Sigmoid colon (tissue), 6 donors: ENCODE measurements at regions not wholly inside any gene's neighbourhood (a gene's known extent, or its start where the extent isn't known, plus 50 kb on each side); places are given as distances from the start of the nearest gene placed in this dataset.

Experiments
- DNase-seq: peaks from one replicate; pipeline ENCODE4 v3.0.0-alpha.2; 2019
- H3K27ac ChIP-seq, 4 donors: fragments of 200-600 bp; sonication (generic); one replicate each; pipeline ENCODE4 v1.5.1; 2016 to 2019; ENCODE audit warnings: mild to moderate bottlenecking in 1 of 4
- H3K27me3 ChIP-seq, 3 donors: fragments of 200-600 bp; sonication (generic); one replicate each; pipeline ENCODE4 v1.5.1; 2019; ENCODE audit warnings: mild to moderate bottlenecking in 1 of 3
- H3K36me3 ChIP-seq, 4 donors: fragments of 200-600 bp; sonication (generic); one replicate each; pipeline ENCODE4 v1.5.1; 2016 to 2019
- H3K4me1 ChIP-seq, 4 donors: fragments of 200-600 bp; sonication (generic); one replicate each; pipeline ENCODE4 v1.5.1; 2017 to 2019
- H3K4me3 ChIP-seq, 4 donors: fragments of 200-600 bp; sonication (generic); one replicate each; pipeline ENCODE4 v1.5.1; 2017 to 2019; ENCODE audit warnings: mild to moderate bottlenecking in 2 of 4, moderate library complexity in 1 of 4
- H3K9me3 ChIP-seq, 4 donors: fragments of 200-600 bp in 3 of 4; sonication (generic) in 3 of 4; one replicate each; pipeline versions ENCODE4 v1.5.1 to v1.6.1; 2013 to 2019
- CTCF ChIP-seq, 4 experiments: fragments of 450-650 bp in 3 of 4; fragments of 200-600 bp in 1 of 4; IDR thresholded peaks; one replicate each; pipeline ENCODE4 v1.5.1; 2016 to 2019; ENCODE audit warnings: antibody characterized with exemption in 4 of 4, mild to moderate bottlenecking in 3 of 4, moderate library complexity in 2 of 4
- EP300 ChIP-seq, 4 donors: sonication (generic); formaldehyde crosslinking; IDR thresholded peaks; one replicate each; pipeline ENCODE4 v1.6.1; 2017; ENCODE audit warnings: antibody characterized with exemption in 4 of 4
- POLR2A ChIP-seq, 2 donors: fragments of 450-650 bp; IDR thresholded peaks; one replicate each; pipeline ENCODE4 v1.6.1; 2016; ENCODE audit warnings: antibody characterized with exemption in 2 of 2, mild to moderate bottlenecking in 2 of 2, moderate library complexity in 2 of 2
- POLR2AphosphoS5 ChIP-seq, 4 donors: sonication (generic); formaldehyde crosslinking; IDR thresholded peaks; one replicate each; pipeline ENCODE4 v1.6.1; 2017; ENCODE audit warnings: antibody characterized with exemption in 4 of 4
- WGBS, 2 donors: extraction: QIAGEN DNeasy Blood & Tissue Kit; methylation state at CpG; one replicate each; pipeline ENCODE4 v1.1.7; 2013; 5-methylcytosine and 5-hydroxymethylcytosine counted together
- intact Hi-C: fragments of 100-400 bp; cut with DNase I; formaldehyde crosslinking; loops from one replicate; pipeline ENCODE4 v1.15.1; 2023
- donor health status: healthy with polysubstance abuse.
- donor health status: healthy.

- Histone ChIP-seq H3K9me3 (peaks cover 0 to 8% (median 0%) of the 10 kb centered on the region in 4 donors), H3K4me3 (no peak overlapping the region), H3K36me3 (no peaks in the 10 kb centered on the region), H3K4me1 (no peaks in the 10 kb centered on the region), H3K27ac (no peak overlapping the region), H3K27me3 (no peaks in the 10 kb centered on the region)
- TF ChIP-seq CTCF (IDR thresholded peaks at IDR 0.05) = no peak
- TF ChIP-seq POLR2A (IDR thresholded peaks at IDR 0.05) = no peak
- TF ChIP-seq POLR2AphosphoS5 (IDR thresholded peaks at IDR 0.05) = no peak
- no peak for TF ChIP-seq EP300 (IDR thresholded peaks at IDR 0.05)
- WGBS, 2 donors = 47 to 73% methylated on average over 2 of the region's 2 CpGs
- intact Hi-C loops = no loop called here
- DNase-seq = no peak
Measured at GRCh38 chr4:33334416-33334815, 2614.2 kb downstream of the PCDH7 start.

GRCh38 chr4:33339762-33340161 is 2619.6 kb downstream of the PCDH7 start:
- peaks cover 0 to 2% (median under 1%) of the 10 kb centered on the region in 4 donors for H3K9me3 ChIP-seq
- TF ChIP-seq POLR2AphosphoS5 (IDR thresholded peaks at IDR 0.05) (no peak), POLR2A (IDR thresholded peaks at IDR 0.05) (no peak), CTCF (IDR thresholded peaks at IDR 0.05) (no peak), EP300 (IDR thresholded peaks at IDR 0.05) (no peak)
- H3K4me3 ChIP-seq = no peak overlapping the region
- intact Hi-C loops = no loop called here
- no peaks in the 10 kb centered on the region for H3K27me3 ChIP-seq
- 74 to 79% methylated on average over 3 of the region's 3 CpGs for WGBS, 2 donors
- DNase-seq = no peak
- H3K27ac ChIP-seq = no peak overlapping the region
- H3K36me3 ChIP-seq = no peaks in the 10 kb centered on the region
- no peaks in the 10 kb centered on the region for H3K4me1 ChIP-seq

GRCh38 chr4:33340168-33340567 is 2620.0 kb downstream of the PCDH7 start:
- H3K4me3 ChIP-seq = no peak overlapping the region
- TF ChIP-seq POLR2A (IDR thresholded peaks at IDR 0.05) (no peak), CTCF (IDR thresholded peaks at IDR 0.05) (no peak), POLR2AphosphoS5 (IDR thresholded peaks at IDR 0.05) (no peak), EP300 (IDR thresholded peaks at IDR 0.05) (no peak)
- intact Hi-C loops = no loop called here
- no peaks in the 10 kb centered on the region for H3K4me1 ChIP-seq
- peaks cover 0 to 2% (median under 1%) of the 10 kb centered on the region in 4 donors for H3K9me3 ChIP-seq
- no peak for DNase-seq
- H3K27me3 ChIP-seq = no peaks in the 10 kb centered on the region
- 77 to 84% methylated on average over 5 of the region's 5 CpGs for WGBS, 2 donors
- no peak overlapping the region for H3K27ac ChIP-seq
- no peaks in the 10 kb centered on the region for H3K36me3 ChIP-seq

- Histone ChIP-seq H3K4me3 (no peak overlapping the region), H3K9me3 (no peaks in the 10 kb centered on the region), H3K27me3 (no peaks in the 10 kb centered on the region), H3K27ac (no peak overlapping the region), H3K36me3 (no peaks in the 10 kb centered on the region), H3K4me1 (no peaks in the 10 kb centered on the region)
- no peak for TF ChIP-seq CTCF (IDR thresholded peaks at IDR 0.05)
- no peak for TF ChIP-seq POLR2A (IDR thresholded peaks at IDR 0.05)
- TF ChIP-seq POLR2AphosphoS5 (IDR thresholded peaks at IDR 0.05) = no peak
- TF ChIP-seq EP300 (IDR thresholded peaks at IDR 0.05) = no peak
- WGBS, 2 donors = 77 to 85% methylated on average over 1 of the region's 1 CpG
- intact Hi-C loops = no loop called here
- no peak for DNase-seq
Measured at GRCh38 chr4:33349376-33349775, 2629.2 kb downstream of the PCDH7 start.

GRCh38 chr4:33357121-33357520 is 2637.0 kb downstream of the PCDH7 start:
- Histone ChIP-seq H3K4me3 (no peak overlapping the region), H3K27ac (no peak overlapping the region), H3K36me3 (no peaks in the 10 kb centered on the region), H3K27me3 (no peaks in the 10 kb centered on the region), H3K9me3 (no peaks in the 10 kb centered on the region), H3K4me1 (no peaks in the 10 kb centered on the region)
- intact Hi-C loops = no loop called here
- TF ChIP-seq POLR2A (IDR thresholded peaks at IDR 0.05) (no peak), EP300 (IDR thresholded peaks at IDR 0.05) (no peak), CTCF (IDR thresholded peaks at IDR 0.05) (no peak), POLR2AphosphoS5 (IDR thresholded peaks at IDR 0.05) (no peak)
- WGBS, 2 donors = 52 to 76% methylated on average over 1 of the region's 1 CpG
- no peak for DNase-seq
